Tongue (tissue), 1 donor: ENCODE measurements at regions not wholly inside any gene's neighbourhood (a gene's known extent, or its start where the extent isn't known, plus 50 kb on each side); places are given as distances from the start of the nearest gene placed in this dataset.

Source experiments
- DNase-seq: peaks from one replicate; pipeline ENCODE4 v3.0.0-alpha.2; 2015

DNA sequence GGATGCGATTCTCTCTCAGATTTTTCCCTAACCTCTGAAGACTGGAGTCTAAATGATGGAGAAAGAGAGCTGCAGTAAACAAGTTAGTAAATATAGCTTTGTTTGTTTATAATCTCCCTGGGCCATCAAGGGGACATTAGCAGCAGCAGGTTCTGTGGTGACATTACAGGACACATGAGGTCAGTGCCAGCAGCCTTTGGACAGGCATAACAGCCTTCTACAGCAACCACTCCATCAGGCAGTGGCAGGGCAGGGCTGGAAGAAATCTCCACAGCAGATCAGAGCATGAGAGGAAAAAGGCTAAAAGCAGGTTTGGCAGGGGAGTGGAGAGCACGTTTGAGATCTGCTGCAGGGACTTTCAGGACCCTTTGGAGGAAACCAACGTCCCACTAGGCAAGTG lies 127.6 kb upstream of the ACP3 start:
- DNase-seq, result no peak

DNA sequence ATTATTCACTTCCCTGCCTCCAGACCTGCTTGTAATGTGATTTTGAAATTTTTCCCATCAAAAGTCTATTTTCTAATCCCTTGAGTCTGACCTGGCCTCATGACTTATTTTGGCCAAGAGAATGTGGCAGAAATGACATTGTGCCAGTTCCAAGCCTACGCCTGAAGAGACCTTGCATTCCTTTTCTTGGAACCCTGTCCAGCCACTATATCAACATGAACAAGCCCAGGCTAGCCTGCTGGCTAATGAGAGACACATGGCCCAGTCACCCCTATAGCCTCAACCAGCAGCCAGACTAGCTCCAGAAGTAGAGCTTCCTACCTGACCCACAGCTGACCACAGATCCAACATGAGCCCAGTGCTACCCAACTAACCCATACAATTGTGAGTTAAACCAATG lies 121.1 kb upstream of the ACP3 start:
- no peak for DNase-seq

DNA sequence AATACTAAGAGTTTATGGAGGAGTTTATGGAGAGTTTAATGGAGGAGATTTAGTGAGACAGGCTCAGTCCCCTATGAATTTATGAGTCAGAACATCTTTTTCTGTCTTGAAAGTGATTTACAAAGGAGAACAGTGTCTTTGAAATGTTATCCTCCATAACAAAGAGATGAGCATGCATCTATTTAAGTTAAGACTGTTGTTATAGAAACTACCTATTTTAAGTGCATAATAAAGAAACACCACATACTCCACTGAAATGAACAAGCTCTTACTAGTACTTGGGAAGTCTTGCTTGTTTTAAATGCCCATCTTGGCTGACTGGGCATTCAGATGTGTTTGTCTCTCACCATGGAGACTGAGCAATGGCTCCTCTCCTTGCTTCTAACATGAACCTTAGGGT lies 118.7 kb upstream of the ACP3 start:
- DNase-seq, result peak; percentile 5

DNA sequence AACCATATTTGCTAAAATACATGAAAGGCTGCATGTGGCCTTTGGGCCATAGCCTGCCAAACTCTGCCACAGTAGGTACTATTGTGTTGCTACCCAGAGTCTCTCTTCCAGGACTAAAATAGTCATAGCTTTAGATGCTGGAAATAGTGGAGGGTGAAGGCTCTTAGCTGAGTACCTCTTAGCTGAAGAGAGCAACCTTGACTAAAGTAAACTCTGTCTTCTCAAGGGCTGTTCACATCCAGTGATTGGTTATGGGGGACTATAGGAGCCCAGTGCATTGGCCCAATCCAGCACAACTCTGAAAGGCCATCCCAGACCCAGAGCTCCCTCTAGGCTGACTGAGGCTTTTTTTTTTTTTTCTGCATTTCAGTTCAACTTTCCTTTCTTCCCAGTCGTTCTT lies 117.8 kb upstream of the ACP3 start:
- DNase-seq, result no peak

DNA sequence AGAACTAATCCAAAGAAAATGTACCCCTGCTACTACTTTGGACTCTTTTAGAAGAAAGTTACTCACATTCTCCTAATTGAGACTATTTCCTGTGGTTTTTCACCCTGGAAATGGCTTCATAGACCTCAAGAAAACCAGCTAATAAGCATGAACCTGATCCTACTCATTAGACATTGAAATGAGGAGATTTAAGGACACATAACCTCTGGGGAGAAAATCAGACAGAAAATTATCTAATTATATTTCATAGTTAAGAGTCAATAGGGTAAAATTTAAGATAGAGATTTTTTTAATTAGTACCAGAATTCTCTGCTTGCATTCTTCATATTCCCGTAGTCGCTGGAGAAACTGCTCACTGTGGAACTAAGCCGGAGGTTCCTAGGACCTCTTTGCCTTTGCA lies 114.6 kb upstream of the ACP3 start:
- no peak for DNase-seq

DNA sequence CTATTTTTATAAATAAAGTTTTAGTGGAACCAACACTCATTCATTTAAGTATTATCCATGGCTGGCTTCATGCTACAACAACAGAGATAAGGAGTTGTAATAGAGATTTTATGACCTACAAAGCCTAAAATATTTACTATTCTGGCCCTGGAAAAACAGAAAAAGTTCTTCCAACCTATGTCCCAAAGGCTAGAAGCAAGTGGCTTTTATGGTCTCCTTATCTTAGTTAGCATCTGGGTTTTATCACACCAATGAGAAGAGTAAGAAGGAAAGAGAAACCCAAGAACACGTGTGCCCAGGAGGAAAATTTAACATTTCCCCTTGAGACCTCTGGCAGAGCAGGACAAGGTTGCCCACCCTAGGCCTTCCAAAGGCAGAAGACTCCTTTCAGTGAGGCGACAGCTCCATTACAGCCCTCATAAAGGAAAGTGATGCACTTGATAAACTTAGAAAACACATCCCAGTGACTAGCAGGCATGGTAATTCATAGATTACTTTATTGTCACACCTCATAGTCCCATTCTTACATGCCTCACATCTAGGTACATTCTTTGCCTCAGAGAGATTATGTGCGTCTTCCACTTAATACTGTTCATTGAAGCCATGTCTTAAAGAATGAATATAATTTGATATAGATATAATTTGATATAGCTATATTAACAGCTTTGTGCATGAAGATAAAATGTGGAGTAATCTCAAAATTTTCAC lies 113.2 kb upstream of the ACP3 start:
- DNase-seq, result no peak

DNA sequence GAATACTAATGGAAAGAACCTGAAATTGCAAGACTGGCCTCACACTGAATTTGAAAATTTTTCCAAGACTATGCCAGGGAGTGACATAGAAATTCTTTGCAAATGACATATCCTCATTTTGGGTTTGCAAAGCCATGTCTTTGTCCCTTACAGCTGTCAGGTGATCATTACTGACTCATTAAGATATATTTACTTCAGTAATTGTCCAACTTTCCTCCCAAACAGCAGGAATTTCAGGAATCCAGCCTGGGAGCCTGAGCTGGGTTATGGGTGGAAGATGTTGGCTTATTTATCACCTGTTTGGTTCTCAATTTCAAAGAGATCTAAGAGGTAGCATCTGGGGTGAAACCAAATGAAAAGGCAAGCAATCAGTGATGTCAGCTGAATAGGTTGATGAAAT lies 111.6 kb upstream of the ACP3 start:
- no peak for DNase-seq

DNA sequence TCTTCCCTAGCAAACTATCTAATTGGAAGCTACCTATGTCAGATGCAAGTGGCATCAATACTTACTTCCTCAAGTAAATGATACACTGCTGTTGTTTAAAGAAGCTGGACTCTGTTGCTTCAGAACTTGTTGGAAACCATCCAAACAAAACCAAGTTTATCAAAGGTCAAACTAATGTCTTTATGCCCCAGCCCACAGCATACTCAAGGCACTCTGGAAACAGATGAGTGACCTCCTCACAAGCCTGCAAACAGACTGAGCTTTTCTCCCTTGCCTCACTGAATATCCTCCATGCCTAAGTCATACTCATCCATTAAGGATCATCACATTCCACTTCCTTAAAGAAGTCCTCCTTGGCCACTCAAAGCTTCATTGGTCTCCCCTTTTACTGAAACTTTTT lies 107.4 kb upstream of the ACP3 start:
- DNase-seq, result no peak

DNA sequence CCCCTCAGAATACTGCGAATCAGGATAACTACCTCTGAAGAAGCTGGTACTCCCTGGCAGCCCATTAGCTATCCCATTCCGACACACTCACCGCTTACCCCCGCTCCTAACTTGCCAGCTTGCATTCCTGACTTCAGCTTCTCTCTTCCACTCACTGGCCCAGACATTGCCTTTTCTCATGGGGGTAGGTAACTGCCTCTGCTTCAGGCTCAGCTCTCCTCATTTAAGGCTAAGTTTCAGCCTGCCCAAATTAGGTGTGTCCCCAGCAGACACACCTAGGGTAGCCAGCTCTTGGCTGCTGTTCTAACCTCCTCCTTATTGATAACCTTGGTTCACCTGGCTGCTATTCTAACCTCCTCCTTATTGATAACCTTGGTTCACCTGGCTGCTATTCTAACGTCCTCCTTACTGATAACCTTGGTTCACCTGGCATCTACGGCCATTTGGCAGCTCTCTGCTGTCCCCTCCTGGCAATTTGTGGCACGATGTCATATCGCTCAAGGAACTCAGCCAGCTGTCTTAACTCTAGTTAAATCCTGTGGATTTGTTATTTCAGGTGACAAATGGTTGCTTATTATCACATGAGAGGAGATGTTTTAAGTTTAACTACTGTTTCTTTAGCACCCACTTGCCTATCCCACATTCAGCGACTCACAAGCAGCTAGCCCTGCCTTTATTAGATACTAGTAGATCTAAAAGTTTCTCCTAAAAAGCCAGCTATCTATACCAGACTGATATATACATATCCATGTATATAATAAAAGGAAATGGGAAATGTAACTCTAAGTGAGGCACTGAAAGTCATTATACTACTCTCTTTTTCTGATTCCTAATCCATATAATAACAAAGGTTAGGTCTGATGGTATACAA lies 106.5 kb upstream of the ACP3 start:
- DNase-seq, result no peak

DNA sequence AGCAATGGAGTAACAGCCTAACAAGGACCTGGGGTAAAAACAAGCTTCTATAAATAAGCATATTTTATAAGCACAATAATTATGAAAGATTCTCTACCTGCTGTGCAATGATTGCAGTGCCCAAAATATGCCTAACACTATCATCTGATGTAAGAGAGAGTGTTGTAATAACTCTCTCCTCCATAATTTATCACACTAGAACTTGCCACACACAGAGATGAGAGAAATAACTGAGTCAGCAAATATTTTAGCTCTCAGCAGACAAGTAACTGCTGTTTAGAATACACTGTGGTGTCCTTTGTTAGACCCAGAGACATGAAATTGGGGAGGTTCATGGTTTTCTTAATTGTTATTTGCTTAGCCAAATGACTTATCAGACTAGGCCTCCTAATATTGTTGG lies 105.3 kb upstream of the ACP3 start:
- no peak for DNase-seq

DNA sequence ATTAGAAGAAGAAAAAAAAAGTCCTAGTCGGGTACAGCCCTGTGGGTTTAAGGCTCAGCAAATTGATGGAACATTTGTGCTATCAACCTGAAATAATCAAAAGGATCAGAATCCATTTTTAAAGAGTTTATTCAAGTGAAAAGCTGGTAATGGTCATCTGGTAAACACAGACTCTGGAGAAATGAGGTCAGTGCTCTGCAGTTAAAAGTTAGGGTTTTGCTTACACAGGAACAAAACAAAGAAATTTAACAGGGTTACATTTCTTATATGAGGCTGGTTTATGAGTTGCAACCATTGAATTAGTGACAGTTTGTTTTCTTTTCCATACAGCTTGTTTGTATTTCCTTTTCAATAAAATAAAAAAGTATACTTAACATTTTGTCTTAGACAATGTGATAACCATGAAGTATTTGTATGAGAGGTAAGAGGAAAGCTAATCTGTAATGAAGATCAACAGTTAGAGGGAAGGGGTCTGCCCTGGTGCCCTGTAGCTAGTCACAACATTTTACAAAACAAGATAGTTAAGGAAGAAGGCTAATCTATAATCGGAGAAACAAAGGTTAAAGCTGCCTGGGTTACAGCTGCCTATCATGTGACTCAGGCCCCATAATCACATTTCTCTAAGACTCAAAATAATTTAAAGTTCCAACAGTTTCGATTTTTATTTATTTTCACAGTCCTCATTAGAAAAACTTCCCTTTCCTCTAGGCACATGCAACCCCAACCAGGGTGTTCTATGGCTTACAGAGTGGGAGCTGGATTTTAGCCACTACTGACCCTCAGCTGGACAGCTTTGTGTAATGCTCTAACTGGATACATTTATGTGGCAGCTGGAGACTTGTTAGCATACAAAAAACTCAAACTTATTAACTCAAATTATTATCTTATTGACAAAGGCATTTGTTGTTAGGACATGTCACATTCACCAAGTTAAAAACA lies 98.1 kb upstream of the ACP3 start:
- DNase-seq, result no peak

DNA sequence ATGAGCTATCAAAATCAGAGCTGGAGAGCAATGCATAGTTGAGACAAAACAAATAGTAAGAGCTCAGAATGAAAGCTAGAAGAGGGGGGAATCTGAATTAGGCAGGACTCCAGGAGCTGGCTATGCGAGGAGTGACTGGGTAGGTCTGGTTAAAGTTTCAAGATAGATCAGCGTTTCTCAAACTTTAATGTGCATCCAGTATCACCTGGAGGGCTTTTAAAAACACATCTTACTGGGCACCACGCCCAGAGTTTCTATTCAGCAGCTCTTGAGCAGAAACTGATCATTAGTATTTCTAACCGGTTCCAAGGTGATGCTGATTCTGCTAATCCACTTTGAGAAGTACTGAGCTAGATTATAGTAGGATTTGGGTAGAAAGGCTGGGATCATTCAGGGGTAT lies 96.2 kb upstream of the ACP3 start:
- DNase-seq, result no peak

DNA sequence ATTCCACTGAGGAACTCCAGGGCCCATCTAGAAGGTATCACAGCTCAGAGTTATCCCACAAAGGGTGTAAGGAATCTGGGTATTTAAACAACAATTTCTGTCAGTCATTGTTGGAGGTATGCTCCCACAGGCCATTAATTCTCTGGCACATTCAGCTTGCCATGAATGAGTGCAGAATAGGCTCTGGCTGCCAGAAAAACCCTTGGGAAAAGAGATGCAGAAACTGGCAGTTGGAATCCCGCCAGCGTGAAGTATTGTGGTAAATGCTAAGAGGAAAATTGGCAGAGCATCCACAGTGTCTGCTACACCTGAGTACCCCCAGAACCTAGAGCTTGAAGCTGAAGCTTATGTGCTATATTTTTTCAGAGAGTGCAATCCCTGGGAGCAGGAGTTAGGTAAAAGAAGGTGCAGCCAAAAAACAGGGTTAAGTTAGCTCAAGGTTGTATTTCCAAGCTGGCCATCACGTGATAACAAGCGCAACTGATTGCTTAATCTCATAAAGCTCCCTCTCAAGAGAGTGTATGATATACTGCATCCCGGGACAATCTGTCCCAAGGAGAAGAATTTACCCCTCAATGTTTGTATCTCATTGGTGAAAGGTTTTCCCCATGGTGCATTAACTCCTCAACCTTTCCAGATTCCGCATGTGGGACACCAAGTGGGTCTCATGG lies 94.2 kb upstream of the ACP3 start:
- peak; percentile 28 for DNase-seq

DNA sequence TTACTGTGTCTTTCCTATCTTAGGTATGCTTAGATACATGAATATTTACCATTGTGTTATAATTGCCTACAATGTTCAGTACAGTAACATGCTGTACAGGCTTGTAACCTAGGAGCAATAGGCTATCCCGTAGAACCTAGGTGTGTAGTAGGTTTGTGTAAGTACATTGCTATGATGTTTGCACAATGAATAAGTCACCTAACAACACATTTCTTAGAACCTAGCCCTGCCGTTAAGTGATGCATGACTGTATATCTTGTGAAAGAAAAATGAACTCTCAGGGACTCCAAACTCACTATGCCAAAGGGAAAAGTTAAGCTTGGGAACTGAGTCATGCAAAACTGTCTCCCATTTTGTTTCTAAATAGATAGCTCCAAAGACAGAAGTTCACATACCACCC lies 91.5 kb upstream of the ACP3 start:
- DNase-seq, result no peak

DNA sequence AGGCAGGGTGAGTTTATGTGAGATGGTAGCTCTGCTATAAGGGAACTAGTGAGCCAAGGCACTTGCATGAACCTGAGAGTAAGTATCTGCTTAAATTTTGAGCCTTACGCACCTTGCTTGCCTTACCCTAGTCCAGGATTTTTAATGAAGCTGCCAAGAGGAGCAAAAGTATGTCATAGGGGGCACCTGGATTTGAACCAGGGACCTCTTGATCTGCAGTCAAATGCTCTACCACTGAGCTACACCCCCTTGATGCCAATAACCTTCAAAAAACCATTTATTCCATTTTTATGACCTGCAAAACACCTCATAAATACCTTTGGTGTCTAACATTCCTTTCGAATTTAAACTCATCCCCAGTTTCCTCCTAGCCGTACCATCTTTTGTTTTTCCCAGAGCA lies 88.3 kb upstream of the ACP3 start:
- DNase-seq, result no peak

DNA sequence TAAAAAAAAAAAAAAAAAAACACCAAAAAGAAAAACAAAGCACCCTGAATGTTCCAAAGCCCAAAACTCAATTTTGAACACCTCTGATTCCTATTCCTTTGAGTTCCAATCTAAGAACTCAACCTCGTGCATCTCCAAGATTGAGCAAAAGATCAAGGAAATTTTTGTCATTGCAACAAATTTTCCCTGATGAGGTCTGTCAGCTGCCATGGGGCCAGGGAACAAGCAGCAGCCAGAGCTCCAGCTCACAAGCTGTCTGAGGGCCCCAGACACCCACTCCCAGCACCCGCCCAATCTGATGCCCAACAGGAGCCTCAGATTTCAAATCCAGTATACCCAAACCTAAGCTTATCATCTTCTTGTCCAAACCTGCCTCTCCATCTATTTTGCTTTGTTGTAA lies 87.6 kb upstream of the ACP3 start:
- DNase-seq, result no peak

DNA sequence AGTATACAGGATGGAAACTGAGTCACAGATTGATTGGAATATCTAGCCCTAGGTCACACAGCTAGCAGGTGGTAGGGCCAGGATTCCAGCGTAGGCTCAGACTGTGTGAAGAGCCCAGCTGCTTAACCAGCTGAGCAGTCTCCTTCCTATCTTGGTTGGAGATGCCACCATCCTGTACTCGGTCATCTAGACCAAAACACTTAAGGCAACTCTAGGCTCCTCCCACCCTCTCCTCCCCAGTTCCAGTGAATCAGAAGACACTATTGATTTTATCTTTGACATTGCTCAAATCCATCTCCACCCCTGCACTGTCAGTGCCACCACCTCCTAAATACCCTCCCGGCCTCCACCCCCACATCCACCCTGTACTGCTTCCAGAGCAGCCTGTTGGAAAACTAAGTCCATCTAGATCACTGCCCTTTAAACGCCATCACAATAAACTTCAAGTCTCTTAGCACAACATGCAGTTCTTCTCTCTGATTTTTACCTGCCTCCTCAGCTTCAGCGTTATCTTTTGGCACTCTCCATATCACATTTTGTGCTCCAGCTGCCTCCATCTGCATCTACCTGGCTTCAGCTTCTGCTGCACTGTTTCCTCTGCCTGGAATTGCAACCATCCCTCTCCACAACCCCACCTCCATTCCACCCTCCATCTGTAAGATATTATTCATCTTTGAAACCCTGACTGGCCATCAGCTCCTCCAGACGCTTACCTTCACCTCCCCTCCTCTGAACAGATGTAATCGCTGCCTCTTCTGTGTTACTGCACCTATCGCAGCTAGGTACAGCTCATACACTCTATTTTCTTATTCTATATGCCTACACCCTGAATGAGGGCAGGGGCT lies 86.8 kb upstream of the ACP3 start:
- DNase-seq, result no peak

DNA sequence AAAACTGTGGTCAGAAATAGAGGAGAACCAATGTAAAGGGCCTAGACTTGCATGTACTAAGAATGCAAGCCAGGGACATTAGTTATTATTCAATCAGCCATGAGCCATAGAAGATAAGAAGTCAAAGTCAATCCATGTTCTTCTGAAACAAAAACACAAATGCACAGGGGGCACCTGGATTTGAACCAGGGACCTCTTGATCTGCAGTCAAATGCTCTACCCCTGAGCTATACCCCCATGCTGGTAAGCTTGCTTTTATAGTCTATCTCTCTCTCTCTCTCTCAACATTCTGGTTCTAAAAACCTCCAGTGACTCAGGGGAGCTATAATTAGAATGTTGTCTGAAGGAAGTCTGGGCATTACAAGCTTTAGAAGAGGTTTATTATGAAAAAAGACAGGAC lies 85.6 kb upstream of the ACP3 start:
- DNase-seq, result peak; percentile 45

DNA sequence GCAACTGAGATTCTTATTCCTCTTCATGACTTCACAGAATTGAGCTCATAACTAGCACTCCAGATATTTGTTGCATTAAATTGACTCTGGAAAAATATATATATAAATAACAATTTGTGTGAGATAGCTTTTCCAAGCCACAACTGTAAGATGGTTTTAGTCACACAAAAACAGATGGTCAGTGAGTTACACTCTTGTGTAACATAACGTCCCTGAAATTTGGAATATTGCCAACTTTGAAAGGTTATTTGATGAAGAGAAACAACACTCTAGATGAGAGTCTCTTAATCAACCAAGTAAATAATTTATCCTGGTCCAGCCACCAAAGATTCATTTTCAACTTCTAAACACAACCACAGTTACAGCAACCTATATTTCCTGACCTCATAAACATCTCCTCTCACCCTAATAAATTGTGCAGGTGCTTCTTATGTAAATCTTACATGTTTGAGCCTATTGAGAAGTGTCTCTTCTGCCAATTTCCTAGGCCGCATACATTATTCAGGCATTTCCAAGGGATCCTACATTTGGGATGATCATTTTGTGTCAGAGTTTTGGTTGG lies 84.9 kb upstream of the ACP3 start:
- no peak for DNase-seq

DNA sequence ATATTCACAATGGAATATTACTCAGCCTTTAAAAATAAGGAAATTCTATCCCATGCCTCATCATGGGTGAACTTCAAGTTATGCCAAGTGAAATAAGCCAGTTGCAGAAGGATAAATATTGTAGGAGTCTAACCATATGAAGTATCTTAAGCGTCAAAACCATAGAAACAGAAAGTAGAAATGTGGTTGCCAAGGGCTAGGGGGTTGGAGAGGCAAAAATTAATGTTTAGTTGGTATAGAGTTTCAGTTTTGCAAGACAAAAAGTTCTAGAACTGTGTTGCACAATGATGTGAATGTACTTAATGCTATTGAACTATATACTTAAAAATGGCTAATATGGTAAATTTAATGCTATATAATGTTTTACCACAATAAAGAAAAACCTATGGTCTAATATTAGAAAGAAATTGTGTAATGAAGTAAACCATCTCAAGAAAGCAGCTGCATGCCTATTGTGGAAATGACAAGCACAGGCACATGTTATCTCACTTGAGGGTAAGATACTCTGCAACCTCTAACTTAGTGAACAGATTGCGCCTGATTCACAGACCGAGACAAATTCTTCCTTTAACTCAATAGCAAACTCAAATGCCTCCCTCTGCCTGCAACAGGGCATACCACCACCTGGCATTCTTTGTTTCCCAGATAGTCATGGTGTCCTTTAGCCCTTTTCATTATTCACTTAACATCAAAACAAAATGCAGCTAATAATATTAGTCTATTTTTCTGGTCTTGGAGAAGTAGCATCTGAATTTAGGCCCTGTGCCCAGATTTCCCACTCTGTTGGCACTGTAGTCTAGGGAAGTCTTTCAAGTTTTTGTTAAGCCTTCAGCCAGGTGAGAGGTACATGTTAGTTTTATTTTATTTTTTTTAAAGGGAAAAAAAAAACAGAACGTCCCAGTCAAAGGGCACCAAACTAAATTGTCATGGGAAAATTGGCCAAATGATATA lies 80.2 kb upstream of the ACP3 start:
- no peak for DNase-seq
